ENCODE measurements at regions not wholly inside any gene's neighbourhood (a gene's known extent, or its start where the extent isn't known, plus 50 kb on each side); places are given as distances from the start of the nearest gene placed in this dataset.

GRCh38 chr20:21577551-21577950, 63.7 kb upstream of the NKX2-2 start:
- ATAC-seq = no peak
- TF ChIP-seq ZFP30 (CRISPR knock-in tag; IDR thresholded peaks at IDR 0.05) = no peak

- no peak for TF ChIP-seq ZC3H10 (CRISPR knock-in tag; IDR thresholded peaks at IDR 0.05)
- no peak for TF ChIP-seq TOX (CRISPR knock-in tag; IDR thresholded peaks at IDR 0.05; ENCODE audit: borderline replicate concordance)
- no peak for TF ChIP-seq ARNTL (CRISPR knock-in tag; IDR thresholded peaks at IDR 0.05; ENCODE audit: borderline replicate concordance, low read depth)
- no peak for TF ChIP-seq TCF4 (CRISPR knock-in tag; IDR thresholded peaks at IDR 0.05; ENCODE audit: borderline replicate concordance)
- TF ChIP-seq, protein P1, sequence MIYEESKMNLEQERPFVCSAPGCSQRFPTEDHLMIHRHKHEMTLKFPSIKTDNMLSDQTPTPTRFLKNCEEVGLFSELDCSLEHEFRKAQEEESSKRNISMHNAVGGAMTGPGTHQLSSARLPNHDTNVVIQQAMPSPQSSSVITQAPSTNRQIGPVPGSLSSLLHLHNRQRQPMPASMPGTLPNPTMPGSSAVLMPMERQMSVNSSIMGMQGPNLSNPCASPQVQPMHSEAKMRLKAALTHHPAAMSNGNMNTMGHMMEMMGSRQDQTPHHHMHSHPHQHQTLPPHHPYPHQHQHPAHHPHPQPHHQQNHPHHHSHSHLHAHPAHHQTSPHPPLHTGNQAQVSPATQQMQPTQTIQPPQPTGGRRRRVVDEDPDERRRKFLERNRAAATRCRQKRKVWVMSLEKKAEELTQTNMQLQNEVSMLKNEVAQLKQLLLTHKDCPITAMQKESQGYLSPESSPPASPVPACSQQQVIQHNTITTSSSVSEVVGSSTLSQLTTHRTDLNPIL (CRISPR knock-in tag; IDR thresholded peaks at IDR 0.05; ENCODE audit: low read depth) = no peak
- TF ChIP-seq ZNF8 (CRISPR knock-in tag; IDR thresholded peaks at IDR 0.05) = no peak
- TF ChIP-seq ZFP3 (CRISPR knock-in tag; IDR thresholded peaks at IDR 0.05) = no peak
- TF ChIP-seq OSR1 (CRISPR knock-in tag; IDR thresholded peaks at IDR 0.05) = no peak
- no peak for TF ChIP-seq ZFP30 (CRISPR knock-in tag; IDR thresholded peaks at IDR 0.05)
- TF ChIP-seq, protein P2, sequence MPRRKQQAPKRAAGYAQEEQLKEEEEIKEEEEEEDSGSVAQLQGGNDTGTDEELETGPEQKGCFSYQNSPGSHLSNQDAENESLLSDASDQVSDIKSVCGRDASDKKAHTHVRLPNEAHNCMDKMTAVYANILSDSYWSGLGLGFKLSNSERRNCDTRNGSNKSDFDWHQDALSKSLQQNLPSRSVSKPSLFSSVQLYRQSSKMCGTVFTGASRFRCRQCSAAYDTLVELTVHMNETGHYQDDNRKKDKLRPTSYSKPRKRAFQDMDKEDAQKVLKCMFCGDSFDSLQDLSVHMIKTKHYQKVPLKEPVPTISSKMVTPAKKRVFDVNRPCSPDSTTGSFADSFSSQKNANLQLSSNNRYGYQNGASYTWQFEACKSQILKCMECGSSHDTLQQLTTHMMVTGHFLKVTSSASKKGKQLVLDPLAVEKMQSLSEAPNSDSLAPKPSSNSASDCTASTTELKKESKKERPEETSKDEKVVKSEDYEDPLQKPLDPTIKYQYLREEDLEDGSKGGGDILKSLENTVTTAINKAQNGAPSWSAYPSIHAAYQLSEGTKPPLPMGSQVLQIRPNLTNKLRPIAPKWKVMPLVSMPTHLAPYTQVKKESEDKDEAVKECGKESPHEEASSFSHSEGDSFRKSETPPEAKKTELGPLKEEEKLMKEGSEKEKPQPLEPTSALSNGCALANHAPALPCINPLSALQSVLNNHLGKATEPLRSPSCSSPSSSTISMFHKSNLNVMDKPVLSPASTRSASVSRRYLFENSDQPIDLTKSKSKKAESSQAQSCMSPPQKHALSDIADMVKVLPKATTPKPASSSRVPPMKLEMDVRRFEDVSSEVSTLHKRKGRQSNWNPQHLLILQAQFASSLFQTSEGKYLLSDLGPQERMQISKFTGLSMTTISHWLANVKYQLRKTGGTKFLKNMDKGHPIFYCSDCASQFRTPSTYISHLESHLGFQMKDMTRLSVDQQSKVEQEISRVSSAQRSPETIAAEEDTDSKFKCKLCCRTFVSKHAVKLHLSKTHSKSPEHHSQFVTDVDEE (CRISPR knock-in tag; IDR thresholded peaks at IDR 0.05) = no peak
- TF ChIP-seq PPARA (CRISPR knock-in tag; IDR thresholded peaks at IDR 0.05; ENCODE audit: borderline replicate concordance) = no peak
- no peak for TF ChIP-seq GLIS3 (CRISPR knock-in tag; IDR thresholded peaks at IDR 0.05)
- TF ChIP-seq CSRNP3 (CRISPR knock-in tag; IDR thresholded peaks at IDR 0.05) = no peak
- no peak for TF ChIP-seq POU6F1 (CRISPR knock-in tag; IDR thresholded peaks at IDR 0.05; ENCODE audit: borderline replicate concordance, low read depth)
- TF ChIP-seq ISL1 (CRISPR knock-in tag; IDR thresholded peaks at IDR 0.05) = no peak
- TF ChIP-seq ZNF70 (CRISPR knock-in tag; IDR thresholded peaks at IDR 0.05) = no peak
- TF ChIP-seq PATZ1 (CRISPR knock-in tag; IDR thresholded peaks at IDR 0.05; ENCODE audit: borderline replicate concordance) = no peak
- TF ChIP-seq SNAI2 (CRISPR knock-in tag; IDR thresholded peaks at IDR 0.05) = no peak
- no peak for ATAC-seq
Measured at GRCh38 chr20:21575981-21576740, 62.3 kb upstream of the NKX2-2 start.

DNA sequence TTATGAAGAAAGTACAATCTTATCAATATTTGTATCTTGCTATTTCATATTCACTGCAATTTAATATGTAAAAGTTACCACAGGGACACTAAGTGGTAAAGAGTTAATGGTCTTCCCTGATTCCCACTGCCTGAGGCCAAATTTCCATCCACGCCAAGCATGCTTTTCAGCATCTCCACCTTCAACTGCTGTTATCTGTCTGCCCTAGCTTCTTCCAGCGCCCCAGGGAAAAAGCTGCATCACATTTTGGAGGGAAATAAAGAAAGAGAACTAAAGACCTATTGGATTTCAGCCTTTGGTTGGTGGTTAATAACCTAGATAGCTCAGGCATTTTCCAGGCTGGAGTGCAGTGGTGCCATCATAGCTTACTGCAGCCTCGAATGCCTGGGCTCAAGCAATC, 61.3 kb upstream of the NKX2-2 start:
- no peak for ATAC-seq
- TF ChIP-seq ISL1 (CRISPR knock-in tag; IDR thresholded peaks at IDR 0.05) (no peak), ZFP30 (CRISPR knock-in tag; IDR thresholded peaks at IDR 0.05) (no peak), BACH2 (CRISPR knock-in tag; IDR thresholded peaks at IDR 0.05; ENCODE audit: borderline replicate concordance) (no peak), PATZ1 (CRISPR knock-in tag; IDR thresholded peaks at IDR 0.05; ENCODE audit: borderline replicate concordance) (no peak), CSDC2 (CRISPR knock-in tag; IDR thresholded peaks at IDR 0.05) (no peak), RARB (CRISPR knock-in tag; IDR thresholded peaks at IDR 0.05) (no peak), TOX (CRISPR knock-in tag; IDR thresholded peaks at IDR 0.05; ENCODE audit: borderline replicate concordance) (no peak), SNAI2 (CRISPR knock-in tag; IDR thresholded peaks at IDR 0.05) (no peak), ZNF8 (CRISPR knock-in tag; IDR thresholded peaks at IDR 0.05) (no peak), TCF4 (CRISPR knock-in tag; IDR thresholded peaks at IDR 0.05; ENCODE audit: borderline replicate concordance) (no peak), ESRRG (CRISPR knock-in tag; IDR thresholded peaks at IDR 0.05) (no peak), ZC3H10 (CRISPR knock-in tag; IDR thresholded peaks at IDR 0.05) (no peak)
